ENCODE measurements at regions not wholly inside any gene's neighbourhood (a gene's known extent, or its start where the extent isn't known, plus 50 kb on each side); places are given as distances from the start of the nearest gene placed in this dataset.

DNA sequence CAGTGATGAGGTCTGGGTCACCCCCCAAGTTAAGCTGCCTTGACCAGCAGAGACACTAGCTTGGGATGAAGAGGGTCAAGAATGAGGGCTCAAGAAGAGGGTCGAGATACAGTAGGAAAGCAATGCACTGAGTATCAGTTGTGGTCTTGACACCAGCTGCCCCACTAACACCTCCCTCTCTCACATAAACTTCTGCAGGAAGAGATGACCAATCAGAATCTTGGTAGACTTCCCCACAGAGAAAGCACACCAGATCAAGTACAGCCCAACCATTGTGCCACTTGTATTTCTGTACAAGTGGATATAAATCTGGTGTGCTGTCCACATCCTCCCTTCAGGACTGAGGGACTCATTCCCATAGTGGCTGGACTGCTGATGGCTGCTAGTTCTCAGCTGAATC lies 101.2 kb upstream of the ELL2 start:
- ChIA-PET POLR2A (ENCODE audit: low non-redundant PET) (no interaction called here), CTCF (no interaction called here)
- no peak overlapping the region for H3K4me3 ChIP-seq (ENCODE audit: low read depth, low read length, poor library complexity, severe bottlenecking)
- no peaks in the 10 kb centered on the region for H3K27me3 ChIP-seq (replicated peaks; ENCODE audit: insufficient read depth, low read depth, low read length, poor library complexity)
- H3K4me1 ChIP-seq (ENCODE audit: insufficient read depth, low read length, poor library complexity, severe bottlenecking) = peaks cover 16% of the 10 kb centered on the region
- no peaks in the 10 kb centered on the region for H3K36me3 ChIP-seq (ENCODE audit: insufficient read depth, low read length, poor library complexity, severe bottlenecking)
- intact Hi-C loops (cut with micrococcal nuclease; ENCODE audit: unreplicated experiment) = no loop called here
- BruUV-seq (replicated peaks) = no TSS peak
- H3K9me3 ChIP-seq (ENCODE audit: low read depth, low read length, poor library complexity, severe bottlenecking) = no peaks in the 10 kb centered on the region
- no peak for DNase-seq (ENCODE audit: low spot score)
- no peak overlapping the region for H3K27ac ChIP-seq (ENCODE audit: low read depth, low read length, poor library complexity, severe bottlenecking)
- no peak for TF ChIP-seq EZH2 (IDR thresholded peaks at IDR 0.05; ENCODE audit: borderline replicate concordance, low read depth, low read length, poor library complexity, severe bottlenecking)
- TF ChIP-seq, protein P1, sequence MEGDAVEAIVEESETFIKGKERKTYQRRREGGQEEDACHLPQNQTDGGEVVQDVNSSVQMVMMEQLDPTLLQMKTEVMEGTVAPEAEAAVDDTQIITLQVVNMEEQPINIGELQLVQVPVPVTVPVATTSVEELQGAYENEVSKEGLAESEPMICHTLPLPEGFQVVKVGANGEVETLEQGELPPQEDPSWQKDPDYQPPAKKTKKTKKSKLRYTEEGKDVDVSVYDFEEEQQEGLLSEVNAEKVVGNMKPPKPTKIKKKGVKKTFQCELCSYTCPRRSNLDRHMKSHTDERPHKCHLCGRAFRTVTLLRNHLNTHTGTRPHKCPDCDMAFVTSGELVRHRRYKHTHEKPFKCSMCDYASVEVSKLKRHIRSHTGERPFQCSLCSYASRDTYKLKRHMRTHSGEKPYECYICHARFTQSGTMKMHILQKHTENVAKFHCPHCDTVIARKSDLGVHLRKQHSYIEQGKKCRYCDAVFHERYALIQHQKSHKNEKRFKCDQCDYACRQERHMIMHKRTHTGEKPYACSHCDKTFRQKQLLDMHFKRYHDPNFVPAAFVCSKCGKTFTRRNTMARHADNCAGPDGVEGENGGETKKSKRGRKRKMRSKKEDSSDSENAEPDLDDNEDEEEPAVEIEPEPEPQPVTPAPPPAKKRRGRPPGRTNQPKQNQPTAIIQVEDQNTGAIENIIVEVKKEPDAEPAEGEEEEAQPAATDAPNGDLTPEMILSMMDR (conservative IDR thresholded peaks at IDR 0.05; ENCODE audit: low read depth, low read length) = no peak

DNA sequence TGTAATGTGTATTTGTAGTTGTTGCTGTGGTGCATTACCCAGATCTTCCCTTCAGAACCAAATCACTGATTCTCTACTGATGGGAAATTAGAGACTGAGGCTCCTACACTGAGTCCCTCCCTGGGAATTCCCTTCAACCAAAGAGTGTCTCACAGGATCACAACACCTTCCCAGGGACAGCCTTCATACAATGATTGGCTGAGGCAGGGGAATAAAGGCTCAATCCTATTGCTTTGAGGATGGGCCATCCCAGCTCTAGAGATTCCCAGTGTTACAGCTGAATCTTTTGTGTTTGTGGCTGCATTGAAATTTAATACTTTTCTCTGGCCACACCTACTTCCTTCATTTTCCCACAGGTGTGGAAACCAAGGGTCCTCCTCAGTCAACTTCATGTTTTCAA lies 96.4 kb upstream of the ELL2 start:
- no peak for DNase-seq (ENCODE audit: low spot score)
- ChIA-PET POLR2A (ENCODE audit: low non-redundant PET) (no interaction called here), CTCF (no interaction called here)
- intact Hi-C loops (cut with micrococcal nuclease; ENCODE audit: unreplicated experiment) = no loop called here
- H3K27ac ChIP-seq (ENCODE audit: low read depth, low read length, poor library complexity, severe bottlenecking) = no peak overlapping the region
- H3K9me3 ChIP-seq (ENCODE audit: low read depth, low read length, poor library complexity, severe bottlenecking) = no peaks in the 10 kb centered on the region
- no peak overlapping the region for H3K4me3 ChIP-seq (ENCODE audit: low read depth, low read length, poor library complexity, severe bottlenecking)
- no peaks in the 10 kb centered on the region for H3K36me3 ChIP-seq (ENCODE audit: insufficient read depth, low read length, poor library complexity, severe bottlenecking)
- H3K4me1 ChIP-seq (ENCODE audit: insufficient read depth, low read length, poor library complexity, severe bottlenecking) = no peaks in the 10 kb centered on the region
- H3K27me3 ChIP-seq (replicated peaks; ENCODE audit: insufficient read depth, low read depth, low read length, poor library complexity) = no peaks in the 10 kb centered on the region
- TF ChIP-seq, protein P1 (conservative IDR thresholded peaks at IDR 0.05; ENCODE audit: low read depth, low read length) = no peak
- TF ChIP-seq EZH2 (IDR thresholded peaks at IDR 0.05; ENCODE audit: borderline replicate concordance, low read depth, low read length, poor library complexity, severe bottlenecking) = no peak
- BruUV-seq (replicated peaks) = no TSS peak

DNA sequence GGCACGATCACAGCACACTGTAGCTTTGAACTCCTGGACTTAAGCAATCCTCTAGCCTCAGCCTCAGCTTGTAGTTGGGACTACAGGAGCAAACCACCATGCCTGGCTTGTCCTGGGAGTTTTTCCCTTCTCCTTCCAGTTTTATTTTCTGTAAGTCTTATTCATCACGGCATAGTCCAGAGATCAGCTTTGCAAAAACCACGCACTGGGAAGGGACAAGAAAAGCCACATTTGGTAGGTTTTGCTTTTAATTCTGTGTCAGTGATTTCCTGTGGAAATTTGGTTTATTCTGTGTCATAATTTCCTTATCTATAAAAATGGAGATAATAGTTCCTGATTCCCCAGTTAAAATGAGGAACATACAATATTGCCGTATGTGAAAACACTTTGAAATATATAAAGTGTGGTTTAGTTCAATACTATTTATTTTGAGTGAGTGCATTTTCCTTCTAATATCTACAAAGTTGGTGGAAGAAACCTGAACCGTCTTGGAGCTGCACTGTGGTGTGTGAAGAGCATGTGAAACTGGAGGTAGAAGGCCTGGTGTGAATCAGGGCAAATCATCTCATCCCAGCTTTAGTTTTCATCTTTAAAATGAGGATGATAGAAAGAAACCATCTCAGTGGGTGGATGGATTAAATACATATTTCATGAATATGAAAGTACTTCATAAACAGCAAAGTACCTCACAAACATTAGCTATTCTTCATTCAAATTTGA lies 92.8 kb upstream of the ELL2 start:
- TF ChIP-seq, protein P1 (conservative IDR thresholded peaks at IDR 0.05; ENCODE audit: low read depth, low read length) = no peak
- no peak for TF ChIP-seq EZH2 (IDR thresholded peaks at IDR 0.05; ENCODE audit: borderline replicate concordance, low read depth, low read length, poor library complexity, severe bottlenecking)
- Histone ChIP-seq H3K27me3 (replicated peaks; ENCODE audit: insufficient read depth, low read depth, low read length, poor library complexity) (no peaks in the 10 kb centered on the region), H3K9me3 (ENCODE audit: low read depth, low read length, poor library complexity, severe bottlenecking) (peaks cover 5% of the 10 kb centered on the region), H3K27ac (ENCODE audit: low read depth, low read length, poor library complexity, severe bottlenecking) (no peak overlapping the region), H3K4me1 (ENCODE audit: insufficient read depth, low read length, poor library complexity, severe bottlenecking) (peaks cover 28% of the 10 kb centered on the region), H3K36me3 (ENCODE audit: insufficient read depth, low read length, poor library complexity, severe bottlenecking) (no peaks in the 10 kb centered on the region), H3K4me3 (ENCODE audit: low read depth, low read length, poor library complexity, severe bottlenecking) (no peak overlapping the region)
- DNase-seq (ENCODE audit: low spot score) = no peak
- intact Hi-C loops (cut with micrococcal nuclease; ENCODE audit: unreplicated experiment) = no loop called here
- ChIA-PET POLR2A (ENCODE audit: low non-redundant PET) (no interaction called here), CTCF (no interaction called here)
- BruUV-seq (replicated peaks) = no TSS peak
